ENCODE measurements at regions not wholly inside any gene's neighbourhood (a gene's known extent, or its start where the extent isn't known, plus 50 kb on each side); places are given as distances from the start of the nearest gene placed in this dataset.

DNA sequence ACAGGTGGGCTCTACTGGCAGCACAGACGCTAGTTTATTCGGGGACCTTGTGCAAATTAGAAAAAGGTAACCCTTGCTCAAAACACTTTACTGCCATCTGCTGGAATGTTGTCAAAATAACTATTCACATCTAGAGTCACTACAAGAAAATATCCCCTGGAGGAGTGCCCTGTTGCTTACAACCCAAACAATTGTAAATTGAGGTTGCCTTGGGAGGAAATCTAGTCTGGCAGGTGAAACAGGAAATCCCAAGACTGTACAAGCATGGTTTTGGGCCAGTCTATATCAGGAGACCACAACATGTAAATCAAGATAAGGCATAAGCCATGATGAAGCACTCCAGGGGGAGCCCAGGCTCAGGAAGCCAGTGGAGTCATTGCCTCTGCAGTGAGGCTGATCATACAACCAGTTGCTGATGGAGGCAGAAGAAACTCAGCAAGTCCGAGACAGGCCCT is 136.8 kb upstream of the ACP3 start:
- intact Hi-C loops (cut with micrococcal nuclease), result loop anchor here (2.0 kb wide), 2 partner anchors 1148 to 1422 kb away; no protein-coding TSS in a partner anchor
- H3K27me3 Mint-ChIP-seq, result peaks cover 2 to 20% (median 7%) of the 10 kb centered on the region in 5 donors
- no peak overlapping the region for H3K4me3 ChIP-seq (ENCODE audit: low read length)
- ChIA-PET POLR2A (no interaction called here), CTCF (no interaction called here)
- peak overlapping the region in 2 of 10 donors; percentile 3 to 27 for H3K4me3 Mint-ChIP-seq
- no peaks in the 10 kb centered on the region for H3K36me3 Mint-ChIP-seq
- ATAC-seq (peak; percentile 58), DNase-seq (peak in 6 of 9 donors; percentile 8 to 33 (median 18))
- no peaks in the 10 kb centered on the region for H3K27me3 ChIP-seq (ENCODE audit: control insufficient read depth in 2 of 2, insufficient read depth in 2 of 2, low read length in 2 of 2)
- no peak overlapping the region for H3K27ac Mint-ChIP-seq
- no peaks in the 10 kb centered on the region for H3K9me3 ChIP-seq (ENCODE audit: control insufficient read depth in 2 of 3, low read length in 3 of 3)
- H3K27ac ChIP-seq (ENCODE audit: low read depth, low read length), result no peak overlapping the region
- peaks cover 0 to 6% (median 4%) of the 10 kb centered on the region in 7 donors for H3K4me1 Mint-ChIP-seq
- no peaks in the 10 kb centered on the region for H3K9me3 Mint-ChIP-seq
- no peaks in the 10 kb centered on the region for H3K36me3 ChIP-seq (ENCODE audit: control insufficient read depth in 2 of 3, insufficient read depth in 3 of 3, low read length in 3 of 3)
- H3K4me1 ChIP-seq (ENCODE audit: control insufficient read depth in 2 of 2, insufficient read depth in 2 of 2, low read length in 2 of 2), result no peaks in the 10 kb centered on the region

DNA sequence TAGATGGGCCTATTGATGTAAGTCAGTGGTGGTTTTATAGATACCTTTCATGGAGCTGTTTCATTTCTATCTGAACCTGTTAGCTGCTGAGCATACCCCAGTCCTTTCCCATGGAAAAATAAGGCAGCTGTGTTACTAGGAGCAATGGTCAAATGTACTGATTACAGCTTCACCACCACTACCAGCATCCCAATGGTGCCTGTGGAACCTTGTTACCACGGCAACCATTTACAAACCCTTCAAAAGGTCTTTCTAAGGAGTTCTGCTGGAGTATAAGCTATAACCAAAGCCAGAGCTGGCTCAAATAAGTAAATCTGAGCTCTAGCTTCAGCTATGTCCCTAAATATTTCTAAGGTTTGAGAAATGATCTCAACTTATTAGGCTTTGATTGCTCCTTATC is 133.4 kb upstream of the ACP3 start:
- Histone ChIP-seq H3K9me3 (ENCODE audit: control insufficient read depth in 2 of 3, low read length in 3 of 3) (no peaks in the 10 kb centered on the region), H3K4me1 (ENCODE audit: control insufficient read depth in 2 of 2, insufficient read depth in 2 of 2, low read length in 2 of 2) (no peaks in the 10 kb centered on the region), H3K36me3 (ENCODE audit: control insufficient read depth in 2 of 3, insufficient read depth in 3 of 3, low read length in 3 of 3) (no peaks in the 10 kb centered on the region), H3K27ac (ENCODE audit: low read depth, low read length) (no peak overlapping the region), H3K4me3 (ENCODE audit: low read length) (no peak overlapping the region), H3K27me3 (ENCODE audit: control insufficient read depth in 2 of 2, insufficient read depth in 2 of 2, low read length in 2 of 2) (no peaks in the 10 kb centered on the region)
- Mint-ChIP-seq H3K4me1 (peaks cover 0 to 6% (median 4%) of the 10 kb centered on the region in 7 donors), H3K9me3 (no peaks in the 10 kb centered on the region), H3K4me3 (no peak overlapping the region), H3K36me3 (no peaks in the 10 kb centered on the region), H3K27me3 (peaks cover 12 to 27% (median 17%) of the 10 kb centered on the region in 5 donors), H3K27ac (no peak overlapping the region)
- ATAC-seq (no peak), DNase-seq (no peak)
- CTCF ChIA-PET, result no interaction called here
- intact Hi-C loops (cut with micrococcal nuclease), result no loop called here
- POLR2A ChIA-PET, result no interaction called here

DNA sequence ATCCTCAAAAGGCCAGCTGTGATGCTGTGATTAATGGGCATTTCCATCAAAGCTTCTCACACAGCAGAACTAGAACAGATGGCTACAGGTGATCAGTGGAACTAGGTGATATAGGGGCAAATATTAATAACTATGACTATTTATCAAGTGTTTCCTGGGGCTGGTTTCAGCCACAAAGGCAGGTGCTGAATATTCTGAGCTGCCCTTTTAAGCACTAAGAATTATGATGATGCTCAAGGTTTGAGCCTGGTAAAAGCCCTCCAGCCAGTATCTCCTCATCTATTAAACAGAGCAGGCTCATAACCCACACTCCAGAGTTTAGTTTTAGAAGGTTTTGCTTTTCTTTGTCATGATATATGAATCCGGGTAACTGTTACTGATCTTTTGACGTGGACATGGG is 129.5 kb upstream of the ACP3 start:
- Mint-ChIP-seq H3K4me3 (no peak overlapping the region), H3K27me3 (peaks cover 13 to 40% (median 17%) of the 10 kb centered on the region in 5 donors), H3K27ac (no peak overlapping the region), H3K9me3 (no peaks in the 10 kb centered on the region), H3K36me3 (no peaks in the 10 kb centered on the region), H3K4me1 (no peaks in the 10 kb centered on the region)
- CTCF ChIA-PET, result no interaction called here
- H3K9me3 ChIP-seq (ENCODE audit: control insufficient read depth in 2 of 3, low read length in 3 of 3), result no peaks in the 10 kb centered on the region
- intact Hi-C loops (cut with micrococcal nuclease), result no loop called here
- H3K36me3 ChIP-seq (ENCODE audit: control insufficient read depth in 2 of 3, insufficient read depth in 3 of 3, low read length in 3 of 3), result no peaks in the 10 kb centered on the region
- H3K27me3 ChIP-seq (ENCODE audit: control insufficient read depth in 2 of 2, insufficient read depth in 2 of 2, low read length in 2 of 2), result no peaks in the 10 kb centered on the region
- no peaks in the 10 kb centered on the region for H3K4me1 ChIP-seq (ENCODE audit: control insufficient read depth in 2 of 2, insufficient read depth in 2 of 2, low read length in 2 of 2)
- DNase-seq (no peak), ATAC-seq (no peak)
- H3K4me3 ChIP-seq (ENCODE audit: low read length), result no peak overlapping the region
- POLR2A ChIA-PET, result no interaction called here
- H3K27ac ChIP-seq (ENCODE audit: low read depth, low read length), result no peak overlapping the region

DNA sequence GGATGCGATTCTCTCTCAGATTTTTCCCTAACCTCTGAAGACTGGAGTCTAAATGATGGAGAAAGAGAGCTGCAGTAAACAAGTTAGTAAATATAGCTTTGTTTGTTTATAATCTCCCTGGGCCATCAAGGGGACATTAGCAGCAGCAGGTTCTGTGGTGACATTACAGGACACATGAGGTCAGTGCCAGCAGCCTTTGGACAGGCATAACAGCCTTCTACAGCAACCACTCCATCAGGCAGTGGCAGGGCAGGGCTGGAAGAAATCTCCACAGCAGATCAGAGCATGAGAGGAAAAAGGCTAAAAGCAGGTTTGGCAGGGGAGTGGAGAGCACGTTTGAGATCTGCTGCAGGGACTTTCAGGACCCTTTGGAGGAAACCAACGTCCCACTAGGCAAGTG is 127.6 kb upstream of the ACP3 start:
- Histone ChIP-seq H3K36me3 (ENCODE audit: control insufficient read depth in 2 of 3, insufficient read depth in 3 of 3, low read length in 3 of 3) (no peaks in the 10 kb centered on the region), H3K4me3 (ENCODE audit: low read length) (no peak overlapping the region), H3K27ac (ENCODE audit: low read depth, low read length) (no peak overlapping the region), H3K27me3 (ENCODE audit: control insufficient read depth in 2 of 2, insufficient read depth in 2 of 2, low read length in 2 of 2) (no peaks in the 10 kb centered on the region), H3K9me3 (ENCODE audit: control insufficient read depth in 2 of 3, low read length in 3 of 3) (no peaks in the 10 kb centered on the region), H3K4me1 (ENCODE audit: control insufficient read depth in 2 of 2, insufficient read depth in 2 of 2, low read length in 2 of 2) (no peaks in the 10 kb centered on the region)
- Mint-ChIP-seq H3K4me1 (no peaks in the 10 kb centered on the region), H3K27ac (peak overlapping the region in 1 of 9 donors; percentile 5), H3K9me3 (no peaks in the 10 kb centered on the region), H3K4me3 (no peak overlapping the region), H3K27me3 (peaks cover 10 to 40% (median 21%) of the 10 kb centered on the region in 5 donors), H3K36me3 (no peaks in the 10 kb centered on the region)
- ChIA-PET POLR2A (no interaction called here), CTCF (no interaction called here)
- ATAC-seq (no peak), DNase-seq (no peak)
- intact Hi-C loops (cut with micrococcal nuclease), result no loop called here

DNA sequence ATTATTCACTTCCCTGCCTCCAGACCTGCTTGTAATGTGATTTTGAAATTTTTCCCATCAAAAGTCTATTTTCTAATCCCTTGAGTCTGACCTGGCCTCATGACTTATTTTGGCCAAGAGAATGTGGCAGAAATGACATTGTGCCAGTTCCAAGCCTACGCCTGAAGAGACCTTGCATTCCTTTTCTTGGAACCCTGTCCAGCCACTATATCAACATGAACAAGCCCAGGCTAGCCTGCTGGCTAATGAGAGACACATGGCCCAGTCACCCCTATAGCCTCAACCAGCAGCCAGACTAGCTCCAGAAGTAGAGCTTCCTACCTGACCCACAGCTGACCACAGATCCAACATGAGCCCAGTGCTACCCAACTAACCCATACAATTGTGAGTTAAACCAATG is 121.1 kb upstream of the ACP3 start:
- Histone ChIP-seq H3K9me3 (ENCODE audit: control insufficient read depth in 2 of 3, low read length in 3 of 3) (no peaks in the 10 kb centered on the region), H3K27me3 (ENCODE audit: control insufficient read depth in 2 of 2, insufficient read depth in 2 of 2, low read length in 2 of 2) (no peaks in the 10 kb centered on the region), H3K36me3 (ENCODE audit: control insufficient read depth in 2 of 3, insufficient read depth in 3 of 3, low read length in 3 of 3) (no peaks in the 10 kb centered on the region), H3K4me3 (ENCODE audit: low read length) (no peak overlapping the region), H3K4me1 (ENCODE audit: control insufficient read depth in 2 of 2, insufficient read depth in 2 of 2, low read length in 2 of 2) (no peaks in the 10 kb centered on the region), H3K27ac (ENCODE audit: low read depth, low read length) (no peak overlapping the region)
- ATAC-seq (no peak), DNase-seq (no peak)
- ChIA-PET POLR2A (no interaction called here), CTCF (no interaction called here)
- no peaks in the 10 kb centered on the region for H3K4me1 Mint-ChIP-seq
- peaks cover 0 to 3% (median 0%) of the 10 kb centered on the region in 11 donors for H3K9me3 Mint-ChIP-seq
- H3K4me3 Mint-ChIP-seq, result no peak overlapping the region
- peaks cover 3 to 12% (median 10%) of the 10 kb centered on the region in 5 donors for H3K27me3 Mint-ChIP-seq
- no peaks in the 10 kb centered on the region for H3K36me3 Mint-ChIP-seq
- intact Hi-C loops (cut with micrococcal nuclease), result no loop called here
- H3K27ac Mint-ChIP-seq, result no peak overlapping the region

DNA sequence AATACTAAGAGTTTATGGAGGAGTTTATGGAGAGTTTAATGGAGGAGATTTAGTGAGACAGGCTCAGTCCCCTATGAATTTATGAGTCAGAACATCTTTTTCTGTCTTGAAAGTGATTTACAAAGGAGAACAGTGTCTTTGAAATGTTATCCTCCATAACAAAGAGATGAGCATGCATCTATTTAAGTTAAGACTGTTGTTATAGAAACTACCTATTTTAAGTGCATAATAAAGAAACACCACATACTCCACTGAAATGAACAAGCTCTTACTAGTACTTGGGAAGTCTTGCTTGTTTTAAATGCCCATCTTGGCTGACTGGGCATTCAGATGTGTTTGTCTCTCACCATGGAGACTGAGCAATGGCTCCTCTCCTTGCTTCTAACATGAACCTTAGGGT is 118.7 kb upstream of the ACP3 start:
- ChIA-PET CTCF (no interaction called here), POLR2A (no interaction called here)
- Histone ChIP-seq H3K27ac (ENCODE audit: low read depth, low read length) (no peak overlapping the region), H3K36me3 (ENCODE audit: control insufficient read depth in 2 of 3, insufficient read depth in 3 of 3, low read length in 3 of 3) (no peaks in the 10 kb centered on the region), H3K4me1 (ENCODE audit: control insufficient read depth in 2 of 2, insufficient read depth in 2 of 2, low read length in 2 of 2) (no peaks in the 10 kb centered on the region), H3K27me3 (ENCODE audit: control insufficient read depth in 2 of 2, insufficient read depth in 2 of 2, low read length in 2 of 2) (no peaks in the 10 kb centered on the region), H3K4me3 (ENCODE audit: low read length) (no peak overlapping the region), H3K9me3 (ENCODE audit: control insufficient read depth in 2 of 3, low read length in 3 of 3) (no peaks in the 10 kb centered on the region)
- Mint-ChIP-seq H3K4me1 (no peaks in the 10 kb centered on the region), H3K36me3 (no peaks in the 10 kb centered on the region), H3K27me3 (peaks cover 0 to 12% (median 5%) of the 10 kb centered on the region in 5 donors), H3K9me3 (peaks cover 0 to 3% (median 0%) of the 10 kb centered on the region in 11 donors), H3K27ac (no peak overlapping the region), H3K4me3 (no peak overlapping the region)
- intact Hi-C loops (cut with micrococcal nuclease), result no loop called here
- no peak for ATAC-seq
- DNase-seq, result no peak

DNA sequence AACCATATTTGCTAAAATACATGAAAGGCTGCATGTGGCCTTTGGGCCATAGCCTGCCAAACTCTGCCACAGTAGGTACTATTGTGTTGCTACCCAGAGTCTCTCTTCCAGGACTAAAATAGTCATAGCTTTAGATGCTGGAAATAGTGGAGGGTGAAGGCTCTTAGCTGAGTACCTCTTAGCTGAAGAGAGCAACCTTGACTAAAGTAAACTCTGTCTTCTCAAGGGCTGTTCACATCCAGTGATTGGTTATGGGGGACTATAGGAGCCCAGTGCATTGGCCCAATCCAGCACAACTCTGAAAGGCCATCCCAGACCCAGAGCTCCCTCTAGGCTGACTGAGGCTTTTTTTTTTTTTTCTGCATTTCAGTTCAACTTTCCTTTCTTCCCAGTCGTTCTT is 117.8 kb upstream of the ACP3 start:
- Histone ChIP-seq H3K27me3 (ENCODE audit: control insufficient read depth in 2 of 2, insufficient read depth in 2 of 2, low read length in 2 of 2) (no peaks in the 10 kb centered on the region), H3K36me3 (ENCODE audit: control insufficient read depth in 2 of 3, insufficient read depth in 3 of 3, low read length in 3 of 3) (no peaks in the 10 kb centered on the region), H3K27ac (ENCODE audit: low read depth, low read length) (no peak overlapping the region), H3K9me3 (ENCODE audit: control insufficient read depth in 2 of 3, low read length in 3 of 3) (no peaks in the 10 kb centered on the region), H3K4me3 (ENCODE audit: low read length) (no peak overlapping the region), H3K4me1 (ENCODE audit: control insufficient read depth in 2 of 2, insufficient read depth in 2 of 2, low read length in 2 of 2) (no peaks in the 10 kb centered on the region)
- ATAC-seq (no peak), DNase-seq (no peak)
- no peak overlapping the region for H3K27ac Mint-ChIP-seq
- POLR2A ChIA-PET, result no interaction called here
- no peaks in the 10 kb centered on the region for H3K36me3 Mint-ChIP-seq
- no peaks in the 10 kb centered on the region for H3K4me1 Mint-ChIP-seq
- H3K4me3 Mint-ChIP-seq, result no peak overlapping the region
- CTCF ChIA-PET, result no interaction called here
- peaks cover 0 to 3% (median 0%) of the 10 kb centered on the region in 11 donors for H3K9me3 Mint-ChIP-seq
- intact Hi-C loops (cut with micrococcal nuclease), result no loop called here
- H3K27me3 Mint-ChIP-seq, result peaks cover 0 to 8% (median 5%) of the 10 kb centered on the region in 5 donors

All from naive thymus-derived CD4-positive, alpha-beta T cell (primary cell).